ENCODE measurements at regions not wholly inside any gene's neighbourhood (a gene's known extent, or its start where the extent isn't known, plus 50 kb on each side); places are given as distances from the start of the nearest gene placed in this dataset.

DNA sequence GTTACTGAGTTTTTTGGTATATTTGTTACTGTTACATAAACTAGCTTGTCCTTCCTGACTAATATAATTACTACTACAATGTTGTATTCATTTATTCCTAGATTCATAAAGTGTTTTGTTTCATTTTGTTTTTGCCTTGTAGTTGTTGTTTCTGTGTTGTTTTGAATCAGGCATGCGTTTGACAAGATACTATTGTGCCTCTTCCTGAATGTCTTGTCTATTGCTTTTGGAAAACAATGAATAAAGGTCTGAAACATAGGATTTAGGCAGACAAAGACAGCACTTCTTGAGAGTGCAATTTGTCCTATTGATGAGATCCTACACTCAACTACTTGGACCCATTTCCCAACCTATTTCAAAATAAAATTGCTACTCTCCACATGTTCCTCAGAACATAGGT lies 630.4 kb upstream of the BOD1L1 start:
- Histone ChIP-seq H3K27ac (no peak overlapping the region), H3K27me3 (no peaks in the 10 kb centered on the region), H3K36me3 (no peaks in the 10 kb centered on the region), H3K4me1 (no peaks in the 10 kb centered on the region), H3K4me3 (no peak overlapping the region), H3K9me3 (no peaks in the 10 kb centered on the region)
- DNase-seq (no peak), ATAC-seq (no peak)
- TF ChIP-seq, protein P1, sequence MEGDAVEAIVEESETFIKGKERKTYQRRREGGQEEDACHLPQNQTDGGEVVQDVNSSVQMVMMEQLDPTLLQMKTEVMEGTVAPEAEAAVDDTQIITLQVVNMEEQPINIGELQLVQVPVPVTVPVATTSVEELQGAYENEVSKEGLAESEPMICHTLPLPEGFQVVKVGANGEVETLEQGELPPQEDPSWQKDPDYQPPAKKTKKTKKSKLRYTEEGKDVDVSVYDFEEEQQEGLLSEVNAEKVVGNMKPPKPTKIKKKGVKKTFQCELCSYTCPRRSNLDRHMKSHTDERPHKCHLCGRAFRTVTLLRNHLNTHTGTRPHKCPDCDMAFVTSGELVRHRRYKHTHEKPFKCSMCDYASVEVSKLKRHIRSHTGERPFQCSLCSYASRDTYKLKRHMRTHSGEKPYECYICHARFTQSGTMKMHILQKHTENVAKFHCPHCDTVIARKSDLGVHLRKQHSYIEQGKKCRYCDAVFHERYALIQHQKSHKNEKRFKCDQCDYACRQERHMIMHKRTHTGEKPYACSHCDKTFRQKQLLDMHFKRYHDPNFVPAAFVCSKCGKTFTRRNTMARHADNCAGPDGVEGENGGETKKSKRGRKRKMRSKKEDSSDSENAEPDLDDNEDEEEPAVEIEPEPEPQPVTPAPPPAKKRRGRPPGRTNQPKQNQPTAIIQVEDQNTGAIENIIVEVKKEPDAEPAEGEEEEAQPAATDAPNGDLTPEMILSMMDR (IDR thresholded peaks at IDR 0.05 in 4 of 5, conservative IDR thresholded peaks at IDR 0.05 in 1 of 5) = no peak
- in situ Hi-C loops (cut with MboI; ENCODE audit: low sequenced_read_pairs in 4 of 4) = no loop called here
- intact Hi-C loops (cut with DNase I; ENCODE audit: low total_unique reads) = no loop called here

DNA sequence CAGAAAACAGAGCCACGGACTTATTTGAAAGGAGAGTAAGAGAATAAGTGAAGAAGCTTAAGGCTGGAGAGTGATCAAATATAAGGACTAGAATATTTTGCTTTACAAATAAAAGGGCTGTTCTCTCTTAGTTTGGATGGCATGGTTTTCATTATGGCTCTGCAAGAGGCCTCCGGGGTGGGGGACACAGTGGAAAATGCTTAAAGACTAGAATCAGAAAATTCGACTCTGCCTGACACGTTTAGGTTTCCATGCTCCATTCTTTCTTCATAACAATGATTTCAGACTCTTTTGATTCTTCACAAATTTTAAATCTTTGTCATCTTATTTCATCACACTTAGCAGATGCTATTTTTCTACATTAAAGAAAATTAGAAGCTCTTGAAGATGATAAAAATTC lies 632.4 kb upstream of the BOD1L1 start:
- no peak for ATAC-seq
- intact Hi-C loops (cut with DNase I; ENCODE audit: low total_unique reads) = no loop called here
- TF ChIP-seq, protein P1 (IDR thresholded peaks at IDR 0.05 in 4 of 5, conservative IDR thresholded peaks at IDR 0.05 in 1 of 5) = no peak
- TF ChIP-seq POLR2A (IDR thresholded peaks at IDR 0.05) = no peak
- Histone ChIP-seq H3K27me3 (no peaks in the 10 kb centered on the region), H3K9me3 (no peaks in the 10 kb centered on the region), H3K4me3 (no peak overlapping the region), H3K4me1 (no peaks in the 10 kb centered on the region), H3K36me3 (no peaks in the 10 kb centered on the region), H3K27ac (no peak overlapping the region)
- DNase-seq = no peak
- in situ Hi-C loops (cut with MboI; ENCODE audit: low sequenced_read_pairs in 4 of 4) = no loop called here

DNA sequence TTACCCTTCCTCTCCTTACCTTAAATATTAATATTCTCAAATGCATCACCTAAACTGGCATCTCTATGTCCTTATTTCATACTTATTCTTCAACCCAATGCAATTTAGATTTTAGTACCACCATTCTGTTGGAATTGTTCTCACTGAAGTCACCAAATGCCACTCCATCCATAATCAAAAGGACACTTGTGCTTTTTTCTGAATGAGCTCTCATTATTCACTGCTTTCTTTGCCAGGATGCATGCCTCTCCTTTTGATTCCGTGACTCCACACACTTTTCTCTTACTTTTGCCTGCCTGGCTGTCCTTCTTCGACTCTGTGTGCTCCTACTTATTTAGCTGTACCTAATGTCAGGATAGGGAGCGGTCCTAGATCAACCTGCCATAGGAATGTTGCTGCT lies 633.1 kb upstream of the BOD1L1 start:
- H3K27ac ChIP-seq = no peak overlapping the region
- in situ Hi-C loops (cut with MboI; ENCODE audit: low sequenced_read_pairs in 4 of 4) (no loop called here), intact Hi-C loops (cut with DNase I; ENCODE audit: low total_unique reads) (no loop called here)
- no peak for ATAC-seq
- no peak for TF ChIP-seq POLR2A (IDR thresholded peaks at IDR 0.05)
- TF ChIP-seq, protein P1 (IDR thresholded peaks at IDR 0.05 in 4 of 5, conservative IDR thresholded peaks at IDR 0.05 in 1 of 5) = no peak
- no peak overlapping the region for H3K4me3 ChIP-seq
- H3K9me3 ChIP-seq = no peaks in the 10 kb centered on the region
- H3K4me1 ChIP-seq = no peaks in the 10 kb centered on the region
- H3K36me3 ChIP-seq = no peaks in the 10 kb centered on the region
- no peak for DNase-seq
- no peaks in the 10 kb centered on the region for H3K27me3 ChIP-seq

DNA sequence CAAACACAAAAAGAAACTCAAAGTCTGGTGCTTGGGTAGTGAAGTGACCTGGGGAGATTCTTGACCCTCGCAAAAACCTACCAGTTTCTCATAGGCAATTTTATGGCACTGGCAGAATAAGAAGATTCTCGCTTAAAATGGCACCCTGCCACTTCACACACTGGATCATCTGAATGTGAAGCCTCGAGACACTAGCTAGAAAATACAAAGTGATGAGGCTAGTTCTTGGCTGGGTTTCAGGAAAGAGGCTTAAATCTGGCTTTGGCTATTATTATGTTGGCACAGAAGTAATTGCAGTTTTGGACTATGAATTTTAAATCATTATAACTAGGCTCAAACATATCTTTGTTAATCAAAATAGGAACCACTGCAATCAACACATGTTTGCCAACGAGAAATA lies 634.7 kb upstream of the BOD1L1 start:
- ATAC-seq (no peak), DNase-seq (no peak)
- Histone ChIP-seq H3K9me3 (no peaks in the 10 kb centered on the region), H3K4me3 (no peak overlapping the region), H3K4me1 (no peaks in the 10 kb centered on the region), H3K36me3 (no peaks in the 10 kb centered on the region), H3K27ac (no peak overlapping the region), H3K27me3 (no peaks in the 10 kb centered on the region)
- no peak for TF ChIP-seq POLR2A (IDR thresholded peaks at IDR 0.05)
- TF ChIP-seq, protein P1 (IDR thresholded peaks at IDR 0.05 in 4 of 5, conservative IDR thresholded peaks at IDR 0.05 in 1 of 5) = no peak
- intact Hi-C loops (cut with DNase I; ENCODE audit: low total_unique reads) (no loop called here), in situ Hi-C loops (cut with MboI; ENCODE audit: low sequenced_read_pairs in 4 of 4) (no loop called here)

DNA sequence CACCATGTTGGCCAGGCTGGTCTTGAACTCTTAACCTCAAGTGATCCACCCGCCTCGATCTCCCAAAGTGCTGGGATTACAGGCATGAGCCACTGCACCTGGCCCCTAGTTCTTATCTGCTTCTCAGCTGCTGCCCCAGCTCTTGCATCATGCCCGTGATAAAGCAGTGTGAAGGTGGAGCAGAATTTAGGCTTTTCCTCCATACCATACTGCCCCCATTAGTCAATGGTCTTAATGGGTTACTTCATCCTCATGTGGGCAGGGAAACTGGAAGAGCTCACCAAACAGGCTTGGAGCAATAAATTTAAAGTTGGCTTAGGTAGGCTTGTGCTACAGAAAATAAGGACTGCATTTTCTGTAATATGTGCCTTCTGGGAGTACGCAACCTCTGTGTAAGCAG lies 636.9 kb upstream of the BOD1L1 start:
- intact Hi-C loops (cut with DNase I; ENCODE audit: low total_unique reads) = no loop called here
- Histone ChIP-seq H3K4me1 (no peaks in the 10 kb centered on the region), H3K36me3 (no peaks in the 10 kb centered on the region), H3K4me3 (no peak overlapping the region), H3K9me3 (no peaks in the 10 kb centered on the region), H3K27me3 (no peaks in the 10 kb centered on the region), H3K27ac (no peak overlapping the region)
- DNase-seq (no peak), ATAC-seq (no peak)
- in situ Hi-C loops (cut with MboI; ENCODE audit: low sequenced_read_pairs in 4 of 4) = no loop called here
- no peak for TF ChIP-seq POLR2A (IDR thresholded peaks at IDR 0.05)
- TF ChIP-seq, protein P1 (IDR thresholded peaks at IDR 0.05 in 4 of 5, conservative IDR thresholded peaks at IDR 0.05 in 1 of 5) = no peak

Data from gastrocnemius medialis (tissue), 4 donors.